GM12875 (cell line): ENCODE measurements at regions not wholly inside any gene's neighbourhood (a gene's known extent, or its start where the extent isn't known, plus 50 kb on each side); places are given as distances from the start of the nearest gene placed in this dataset.

ENCODE experiments used
- H3K4me3 ChIP-seq: one replicate; pipeline ENCODE4 v1.5.1; 2011; ENCODE audit warnings: low read depth, low read length, control low read depth
- CTCF ChIP-seq: IDR thresholded peaks from 2 replicates; pipeline ENCODE4 v1.5.1; 2011; ENCODE audit warnings: low read depth, mild to moderate bottlenecking, control low read depth, inconsistent platforms, low read length, moderate library complexity, borderline replicate concordance; ENCODE audit not compliant: insufficient read depth

- TF ChIP-seq CTCF: no peak
- H3K4me3 ChIP-seq: no peak overlapping the region
Observed at GRCh38 chr3:177440456-177441104, 243.3 kb upstream of the TBL1XR1 start.

DNA sequence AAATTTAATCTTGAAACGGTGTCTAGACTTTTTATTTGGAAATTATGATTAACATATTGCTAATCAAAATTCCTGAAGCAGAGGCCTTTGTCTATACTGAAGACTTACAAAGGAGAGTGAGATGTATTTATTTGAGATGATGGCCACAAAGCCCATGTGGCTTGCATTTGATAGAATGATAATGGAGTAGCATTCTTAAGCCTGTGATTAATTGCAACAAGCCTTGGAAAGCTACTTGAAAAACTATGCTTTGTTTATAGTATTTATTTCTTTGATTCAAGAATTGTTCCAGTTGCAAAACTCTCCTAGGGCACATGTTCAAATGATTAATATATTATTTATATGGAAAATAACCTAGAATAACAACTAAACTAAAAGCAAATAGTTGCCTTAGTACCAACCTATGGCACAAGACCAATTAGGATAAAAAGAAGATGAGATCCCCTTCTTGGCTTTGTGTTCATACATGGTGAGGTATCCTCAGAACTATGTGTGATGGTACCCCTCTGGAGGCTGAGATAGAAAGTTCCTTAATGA lies 244.1 kb upstream of the TBL1XR1 start:
- no peak overlapping the region for H3K4me3 ChIP-seq
- no peak for TF ChIP-seq CTCF

- no peak for TF ChIP-seq CTCF
- no peak overlapping the region for H3K4me3 ChIP-seq
Observed at GRCh38 chr3:177441813-177442646, 244.7 kb upstream of the TBL1XR1 start.

- no peak for TF ChIP-seq CTCF
- H3K4me3 ChIP-seq: no peak overlapping the region
Observed at GRCh38 chr3:177443469-177443868, 246.2 kb upstream of the TBL1XR1 start.

DNA sequence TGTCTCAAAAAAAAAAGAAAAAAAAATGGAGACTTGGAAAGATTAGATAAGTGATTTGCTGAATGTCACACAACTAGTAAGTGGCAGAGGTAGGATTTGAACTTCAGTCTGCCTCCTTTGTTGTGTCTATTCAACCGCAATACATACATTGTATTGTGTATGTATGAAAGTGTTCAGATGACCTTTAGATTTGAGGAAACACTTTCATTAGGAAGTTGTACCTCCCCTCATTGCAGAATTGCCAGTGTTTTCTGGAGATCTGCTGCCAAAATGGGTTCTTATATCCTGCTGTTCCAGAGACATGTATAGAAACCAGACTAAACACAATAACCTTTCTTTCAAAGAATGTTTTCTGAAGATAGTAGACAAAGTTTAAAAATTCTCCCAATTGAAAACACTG lies 247.4 kb upstream of the TBL1XR1 start:
- no peak for TF ChIP-seq CTCF
- no peak overlapping the region for H3K4me3 ChIP-seq

DNA sequence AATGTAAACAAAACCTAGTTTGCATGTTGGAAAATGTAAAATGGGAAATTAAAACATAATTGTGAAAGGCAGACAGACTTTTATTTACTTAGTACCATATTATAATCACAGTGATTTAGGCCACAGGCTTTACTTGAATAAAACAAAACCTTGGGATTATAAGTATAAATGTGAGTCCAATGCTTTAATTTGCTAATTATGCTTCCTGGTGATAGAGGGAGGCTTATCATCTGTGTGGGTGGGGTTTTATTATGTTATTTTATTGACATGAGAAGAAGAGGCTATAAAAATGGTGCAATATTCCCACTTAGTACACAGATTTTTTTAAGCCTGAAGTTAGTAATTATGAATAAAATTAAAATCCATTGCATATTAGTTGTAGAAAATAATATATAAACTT lies 248.3 kb upstream of the TBL1XR1 start:
- no peak for TF ChIP-seq CTCF
- no peak overlapping the region for H3K4me3 ChIP-seq
